Pancreas (tissue), 10 donors: ENCODE measurements at regions not wholly inside any gene's neighbourhood (a gene's known extent, or its start where the extent isn't known, plus 50 kb on each side); places are given as distances from the start of the nearest gene placed in this dataset.

Experiments used
- ATAC-seq, 4 donors: fragments of 200-7000 bp; cut with Tn5 transposase; one replicate each; pipeline versions ENCODE4 v1.8.0 to v1.9.1; 2020; ENCODE audit warnings: mild to moderate bottlenecking in 4 of 4, moderate library complexity in 4 of 4
- DNase-seq, 6 donors: peaks; one replicate each; pipeline ENCODE4 v3.0.0-alpha.2; 2020
- FAIRE-seq: peaks from 2 replicates; lab custom pipeline; 2012; peaks lifted over from hg19 to GRCh38; lab: Jason Lieb, UNC
- H3K27ac ChIP-seq, 4 donors: fragments of 200-600 bp; sonication (generic); 1 replicate in 3 of 4; 2 replicates in 1 of 4; pipeline versions ENCODE4 v1.5.0 to v1.8.0; 2020
- H3K27me3 ChIP-seq, 4 donors: fragments of 200-600 bp; one replicate each; pipeline ENCODE4 v1.8.0; 2021
- H3K36me3 ChIP-seq, 3 donors: fragments of 200-600 bp; sonication (generic) in 1 of 3; one replicate each; pipeline versions ENCODE4 v1.5.0 to v1.8.0; 2020 to 2021
- H3K4me1 ChIP-seq, 3 donors: fragments of 200-600 bp; one replicate each; pipeline ENCODE4 v1.8.0; 2021
- H3K4me3 ChIP-seq, 4 donors: fragments of 200-600 bp; sonication (generic) in 2 of 4; one replicate each; pipeline versions ENCODE4 v1.5.0 to v1.8.0; 2020 to 2021
- H3K9me3 ChIP-seq, 4 donors: fragments of 200-600 bp; one replicate each; pipeline ENCODE4 v1.8.0; 2021
- CTCF ChIP-seq, 4 donors: fragments of 200-600 bp; sonication (generic) in 3 of 4; IDR thresholded peaks; one replicate each; pipeline versions ENCODE4 v1.5.0 to v1.8.0; 2021; ENCODE audit warnings: antibody characterized with exemption in 4 of 4
- WGBS, 2 donors: extraction: QIAGEN DNeasy Blood & Tissue Kit; methylation state at CpG; one replicate each; pipeline ENCODE4 v1.1.7; 2013; 5-methylcytosine and 5-hydroxymethylcytosine counted together
- intact Hi-C, 3 donors: fragments of 100-400 bp; cut with DNase I; formaldehyde crosslinking; loops; one replicate each; pipeline versions ENCODE4 v1.11.1 to v1.14.2; 2022
- donor health status: healthy with polysubstance abuse.
- donor health status: DM: no; HTN: no; CAD: no; lungs with moderate emphysema.
- donor health status: DM: no; HTN: no; CAD: no.
- donor health status: control.
- donor health status: control.
- donor health status: Bipolar disorder and iron deficiency.
- donor health status: DM: yes; HTN: yes; CAD: no.
- donor health status: DM: no; HTN: no; CAD: no.
- donor health status: DM: no; HTN: no; CAD: no.
- donor health status: DM: yes; HTN: yes; CAD: no.

- Histone ChIP-seq H3K36me3 (no peaks in the 10 kb centered on the region), H3K27ac (no peak overlapping the region), H3K4me3 (no peak overlapping the region), H3K4me1 (no peaks in the 10 kb centered on the region), H3K9me3 (no peaks in the 10 kb centered on the region), H3K27me3 (no peaks in the 10 kb centered on the region)
- FAIRE-seq (no peak), DNase-seq (no peak), ATAC-seq (no peak)
- intact Hi-C loops, result no loop called here
- 64 to 67% methylated on average over 2 of the region's 2 CpGs for WGBS, 2 donors
- no peak for TF ChIP-seq CTCF (IDR thresholded peaks at IDR 0.05)
Observed at GRCh38 chr6:6508643-6509042, 79.9 kb upstream of the LY86 start.

- FAIRE-seq (no peak), DNase-seq (no peak), ATAC-seq (peak in 1 of 4 donors; percentile 29)
- H3K27me3 ChIP-seq, result no peaks in the 10 kb centered on the region
- TF ChIP-seq CTCF (IDR thresholded peaks at IDR 0.05), result no peak
- no peaks in the 10 kb centered on the region for H3K36me3 ChIP-seq
- no peak overlapping the region for H3K27ac ChIP-seq
- intact Hi-C loops, result no loop called here
- H3K4me1 ChIP-seq, result no peaks in the 10 kb centered on the region
- no peak overlapping the region for H3K4me3 ChIP-seq
- WGBS, 2 donors, result 70 to 75% methylated on average over 4 of the region's 4 CpGs
- no peaks in the 10 kb centered on the region for H3K9me3 ChIP-seq
Observed at GRCh38 chr6:6509284-6509683, 79.2 kb upstream of the LY86 start.

- H3K36me3 ChIP-seq, result no peaks in the 10 kb centered on the region
- WGBS, 2 donors, result 68 to 69% methylated on average over 2 of the region's 2 CpGs
- no peak for TF ChIP-seq CTCF (IDR thresholded peaks at IDR 0.05)
- no peak for DNase-seq
- H3K4me3 ChIP-seq, result no peak overlapping the region
- intact Hi-C loops, result no loop called here
- no peak for ATAC-seq
- no peak overlapping the region for H3K27ac ChIP-seq
- H3K4me1 ChIP-seq, result no peaks in the 10 kb centered on the region
- FAIRE-seq, result no peak
- H3K9me3 ChIP-seq, result no peaks in the 10 kb centered on the region
- H3K27me3 ChIP-seq, result no peaks in the 10 kb centered on the region
Observed at GRCh38 chr6:6512711-6513110, 75.8 kb upstream of the LY86 start.

- H3K9me3 ChIP-seq, result no peaks in the 10 kb centered on the region
- no peak for ATAC-seq
- 60 to 63% methylated on average over 15 of the region's 15 CpGs for WGBS, 2 donors
- H3K4me3 ChIP-seq, result no peak overlapping the region
- no peak for TF ChIP-seq CTCF (IDR thresholded peaks at IDR 0.05)
- H3K27ac ChIP-seq, result no peak overlapping the region
- H3K4me1 ChIP-seq, result no peaks in the 10 kb centered on the region
- DNase-seq, result no peak
- intact Hi-C loops, result no loop called here
- no peaks in the 10 kb centered on the region for H3K36me3 ChIP-seq
- no peak for FAIRE-seq
- H3K27me3 ChIP-seq, result no peaks in the 10 kb centered on the region
Observed at GRCh38 chr6:6515691-6516607, 72.6 kb upstream of the LY86 start.
